HL-60 (cell line): ENCODE measurements at regions not wholly inside any gene's neighbourhood (a gene's known extent, or its start where the extent isn't known, plus 50 kb on each side); places are given as distances from the start of the nearest gene placed in this dataset.

ENCODE experiments used
- DNase-seq, 2 experiments: peaks; one replicate each; pipeline ENCODE4 v3.0.0-alpha.2; 2010 to 2020; ENCODE audit warnings: low read depth in 1 of 2, low spot score in 1 of 2
- H3K27ac ChIP-seq: fragments of 250-450 bp; sonication (Bioruptor Pico); replicated peaks from 2 replicates; pipeline ENCODE4 v1.5.1; 2020; ENCODE audit warnings: mild to moderate bottlenecking, moderate library complexity
- H3K27me3 ChIP-seq: fragments of 250-450 bp; sonication (Bioruptor Pico); 2 replicates; pipeline ENCODE4 v1.5.1; 2021; ENCODE audit warnings: mild to moderate bottlenecking, moderate library complexity; ENCODE audit not compliant: insufficient read depth, poor library complexity, severe bottlenecking
- H3K4me3 ChIP-seq: replicated peaks from 2 replicates; pipeline ENCODE4 v1.5.1; 2011; ENCODE audit warnings: mild to moderate bottlenecking, control low read depth, low read length; ENCODE audit not compliant: insufficient read depth
- GABPA ChIP-seq: IDR thresholded peaks from 2 replicates; pipeline ENCODE4 v1.6.1; 2012; ENCODE audit warnings: low read depth
- POLR2AphosphoS5 ChIP-seq: IDR thresholded peaks from 2 replicates; pipeline ENCODE4 v1.6.1; 2012; ENCODE audit warnings: low read depth
- SPI1 ChIP-seq: IDR thresholded peaks from 2 replicates; pipeline ENCODE4 v1.6.1; 2012; ENCODE audit warnings: low read depth, mild to moderate bottlenecking, borderline replicate concordance
- TF ChIP-seq, protein P1 (sequence below): IDR thresholded peaks from 2 replicates; pipeline ENCODE4 v1.6.1; 2012; ENCODE audit warnings: low read depth; ENCODE audit not compliant: insufficient replicate concordance
- TF ChIP-seq, protein P2 (sequence below): IDR thresholded peaks from one replicate; pipeline ENCODE4 v1.5.1; 2011; ENCODE audit warnings: low read length, control low read depth, inconsistent platforms; ENCODE audit not compliant: insufficient read depth

GRCh38 chr5:175306381-175306780 is 137.6 kb downstream of the DRD1 start:
- no peak for DNase-seq
- Histone ChIP-seq H3K4me3 (no peak overlapping the region), H3K27ac (no peak overlapping the region), H3K27me3 (peaks cover 7% of the 10 kb centered on the region)
- TF ChIP-seq, protein P1, sequence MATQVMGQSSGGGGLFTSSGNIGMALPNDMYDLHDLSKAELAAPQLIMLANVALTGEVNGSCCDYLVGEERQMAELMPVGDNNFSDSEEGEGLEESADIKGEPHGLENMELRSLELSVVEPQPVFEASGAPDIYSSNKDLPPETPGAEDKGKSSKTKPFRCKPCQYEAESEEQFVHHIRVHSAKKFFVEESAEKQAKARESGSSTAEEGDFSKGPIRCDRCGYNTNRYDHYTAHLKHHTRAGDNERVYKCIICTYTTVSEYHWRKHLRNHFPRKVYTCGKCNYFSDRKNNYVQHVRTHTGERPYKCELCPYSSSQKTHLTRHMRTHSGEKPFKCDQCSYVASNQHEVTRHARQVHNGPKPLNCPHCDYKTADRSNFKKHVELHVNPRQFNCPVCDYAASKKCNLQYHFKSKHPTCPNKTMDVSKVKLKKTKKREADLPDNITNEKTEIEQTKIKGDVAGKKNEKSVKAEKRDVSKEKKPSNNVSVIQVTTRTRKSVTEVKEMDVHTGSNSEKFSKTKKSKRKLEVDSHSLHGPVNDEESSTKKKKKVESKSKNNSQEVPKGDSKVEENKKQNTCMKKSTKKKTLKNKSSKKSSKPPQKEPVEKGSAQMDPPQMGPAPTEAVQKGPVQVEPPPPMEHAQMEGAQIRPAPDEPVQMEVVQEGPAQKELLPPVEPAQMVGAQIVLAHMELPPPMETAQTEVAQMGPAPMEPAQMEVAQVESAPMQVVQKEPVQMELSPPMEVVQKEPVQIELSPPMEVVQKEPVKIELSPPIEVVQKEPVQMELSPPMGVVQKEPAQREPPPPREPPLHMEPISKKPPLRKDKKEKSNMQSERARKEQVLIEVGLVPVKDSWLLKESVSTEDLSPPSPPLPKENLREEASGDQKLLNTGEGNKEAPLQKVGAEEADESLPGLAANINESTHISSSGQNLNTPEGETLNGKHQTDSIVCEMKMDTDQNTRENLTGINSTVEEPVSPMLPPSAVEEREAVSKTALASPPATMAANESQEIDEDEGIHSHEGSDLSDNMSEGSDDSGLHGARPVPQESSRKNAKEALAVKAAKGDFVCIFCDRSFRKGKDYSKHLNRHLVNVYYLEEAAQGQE, result no peak
- TF ChIP-seq SPI1 (no peak), GABPA (no peak), POLR2AphosphoS5 (no peak)
- TF ChIP-seq, protein P2, sequence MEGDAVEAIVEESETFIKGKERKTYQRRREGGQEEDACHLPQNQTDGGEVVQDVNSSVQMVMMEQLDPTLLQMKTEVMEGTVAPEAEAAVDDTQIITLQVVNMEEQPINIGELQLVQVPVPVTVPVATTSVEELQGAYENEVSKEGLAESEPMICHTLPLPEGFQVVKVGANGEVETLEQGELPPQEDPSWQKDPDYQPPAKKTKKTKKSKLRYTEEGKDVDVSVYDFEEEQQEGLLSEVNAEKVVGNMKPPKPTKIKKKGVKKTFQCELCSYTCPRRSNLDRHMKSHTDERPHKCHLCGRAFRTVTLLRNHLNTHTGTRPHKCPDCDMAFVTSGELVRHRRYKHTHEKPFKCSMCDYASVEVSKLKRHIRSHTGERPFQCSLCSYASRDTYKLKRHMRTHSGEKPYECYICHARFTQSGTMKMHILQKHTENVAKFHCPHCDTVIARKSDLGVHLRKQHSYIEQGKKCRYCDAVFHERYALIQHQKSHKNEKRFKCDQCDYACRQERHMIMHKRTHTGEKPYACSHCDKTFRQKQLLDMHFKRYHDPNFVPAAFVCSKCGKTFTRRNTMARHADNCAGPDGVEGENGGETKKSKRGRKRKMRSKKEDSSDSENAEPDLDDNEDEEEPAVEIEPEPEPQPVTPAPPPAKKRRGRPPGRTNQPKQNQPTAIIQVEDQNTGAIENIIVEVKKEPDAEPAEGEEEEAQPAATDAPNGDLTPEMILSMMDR, result no peak

DNA sequence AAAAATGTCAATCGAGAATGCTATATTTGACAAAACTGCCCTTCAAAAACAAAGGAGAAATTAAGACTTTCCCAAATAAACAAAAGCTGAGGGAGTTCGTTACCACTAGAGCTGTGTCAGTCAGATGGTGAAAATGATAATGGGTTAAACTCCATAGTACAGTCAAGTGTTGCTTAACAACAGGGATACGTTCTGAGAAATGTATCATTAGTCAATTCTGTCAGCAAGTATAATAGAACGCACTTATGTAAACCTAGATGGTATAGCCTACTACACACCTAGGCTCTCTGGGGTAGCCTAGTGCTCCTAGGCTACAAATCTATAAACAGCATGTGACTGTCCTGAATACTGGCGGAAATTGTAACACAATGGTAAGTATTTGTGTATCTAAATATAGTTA is 138.7 kb downstream of the DRD1 start:
- no peak for TF ChIP-seq SPI1

DNA sequence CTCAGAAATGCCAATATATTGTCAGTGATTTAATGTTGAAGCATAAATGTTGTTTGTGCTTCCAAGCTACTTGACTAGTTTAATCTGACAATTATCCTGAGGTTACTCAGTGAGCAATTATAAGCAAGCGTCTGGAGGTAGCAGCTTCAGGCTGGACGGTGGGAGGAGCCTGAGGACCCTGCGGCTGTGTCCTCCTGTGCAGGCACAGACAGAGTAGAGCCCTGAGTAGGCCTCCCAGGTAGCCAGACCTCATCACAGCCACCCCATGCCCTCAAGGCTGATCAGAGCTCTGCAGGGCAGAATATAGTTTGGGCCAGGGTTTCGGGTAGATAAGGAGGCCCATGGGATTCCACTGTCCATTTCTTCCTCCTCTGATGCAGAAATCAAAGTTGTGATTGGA is 153.6 kb downstream of the DRD1 start:
- no peak for DNase-seq
- no peaks in the 10 kb centered on the region for H3K27me3 ChIP-seq
- no peak overlapping the region for H3K4me3 ChIP-seq
- no peak overlapping the region for H3K27ac ChIP-seq
- TF ChIP-seq POLR2AphosphoS5, result no peak
- TF ChIP-seq, protein P1, result no peak
- TF ChIP-seq, protein P2, result no peak
- no peak for TF ChIP-seq SPI1
- no peak for TF ChIP-seq GABPA

More for the DNA sequence above, 138.7 kb downstream of the DRD1 start:
- H3K27ac ChIP-seq, result no peak overlapping the region
- H3K4me3 ChIP-seq, result no peak overlapping the region
- H3K27me3 ChIP-seq, result peaks cover 7% of the 10 kb centered on the region
- DNase-seq, result no peak

- TF ChIP-seq, protein P2, result no peak
- TF ChIP-seq POLR2AphosphoS5, result no peak
- H3K27me3 ChIP-seq, result no peaks in the 10 kb centered on the region
- no peak for DNase-seq
- no peak overlapping the region for H3K27ac ChIP-seq
- no peak overlapping the region for H3K4me3 ChIP-seq
Measured at GRCh38 chr5:175288048-175288621, 155.8 kb downstream of the DRD1 start.
